ENCODE measurements at regions not wholly inside any gene's neighbourhood (a gene's known extent, or its start where the extent isn't known, plus 50 kb on each side); places are given as distances from the start of the nearest gene placed in this dataset.

DNA sequence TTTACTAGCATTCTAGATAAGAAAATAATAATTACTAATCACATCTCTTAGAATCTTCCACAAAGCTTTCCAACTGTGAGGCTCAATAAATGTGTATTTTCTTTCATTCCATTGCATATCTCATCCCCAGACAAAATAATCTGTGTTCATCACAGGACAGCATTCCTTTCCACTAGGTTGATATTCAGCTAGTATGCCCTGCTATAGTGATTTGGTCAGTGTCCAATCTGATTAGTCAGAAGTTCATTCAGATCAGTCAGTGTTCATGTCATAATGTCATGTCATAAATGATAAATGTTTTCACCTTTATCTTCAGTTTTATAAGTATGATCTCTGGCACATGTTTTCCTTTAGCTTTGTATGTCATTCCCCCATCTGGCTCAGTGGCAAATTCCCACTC is 611.4 kb downstream of the KCTD8 start:
- DNase-seq = no peak

DNA sequence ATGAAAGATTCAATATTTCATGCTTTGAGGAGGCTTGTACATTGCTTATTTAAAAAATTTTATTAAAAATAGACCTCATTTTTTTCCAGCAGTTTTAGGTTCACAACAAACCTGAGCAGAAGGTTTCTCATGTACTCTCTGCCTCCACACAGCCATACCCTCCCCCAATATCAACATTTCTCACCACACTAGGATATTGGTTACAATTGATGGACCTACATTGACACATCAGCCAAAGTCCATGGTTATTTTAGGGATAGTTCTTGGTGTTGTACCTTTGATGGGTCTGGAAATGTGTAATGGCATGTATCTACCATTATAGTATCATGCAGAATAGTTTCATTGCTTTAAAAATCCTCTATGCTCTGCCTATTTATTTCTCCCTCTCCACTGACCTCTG is 611.0 kb downstream of the KCTD8 start:
- no peak for DNase-seq

DNA sequence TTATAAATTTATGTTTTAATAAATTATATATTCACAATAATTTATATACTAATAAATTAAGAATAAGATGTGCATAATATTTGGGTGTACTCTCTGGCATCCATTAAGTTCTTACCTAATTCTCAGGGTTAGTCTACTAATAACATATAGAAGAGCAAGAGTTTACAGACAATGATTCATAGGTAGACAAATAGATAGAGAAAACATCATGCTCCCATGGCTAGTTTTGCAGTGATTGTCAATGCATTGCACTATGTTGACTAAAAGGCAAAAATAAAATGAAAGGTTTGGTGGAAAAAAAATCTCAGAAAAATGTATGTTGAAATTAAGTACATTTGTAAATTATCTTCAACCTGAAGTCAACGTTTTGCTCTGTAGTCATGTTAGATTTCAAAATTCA is 606.0 kb downstream of the KCTD8 start:
- DNase-seq = no peak

DNA sequence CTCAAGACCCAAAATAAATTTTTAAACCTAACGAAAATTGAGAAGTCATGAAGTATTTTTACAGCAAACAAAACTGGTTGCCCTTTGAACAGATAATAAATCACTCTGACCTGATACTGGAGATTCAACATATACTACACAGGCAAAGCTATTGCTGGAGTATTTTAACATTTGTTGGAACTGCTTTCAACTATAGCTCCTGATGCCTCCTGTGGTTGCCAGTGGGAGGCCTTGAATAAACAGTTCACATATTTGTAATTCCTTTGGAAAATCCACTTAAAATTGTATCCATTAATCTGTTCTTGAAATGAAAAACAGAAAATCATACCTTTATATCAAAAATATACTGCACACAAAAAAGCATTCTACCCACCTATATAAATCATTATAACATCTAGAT is 605.1 kb downstream of the KCTD8 start:
- DNase-seq = peak in 1 of 2 experiments; percentile 15

DNA sequence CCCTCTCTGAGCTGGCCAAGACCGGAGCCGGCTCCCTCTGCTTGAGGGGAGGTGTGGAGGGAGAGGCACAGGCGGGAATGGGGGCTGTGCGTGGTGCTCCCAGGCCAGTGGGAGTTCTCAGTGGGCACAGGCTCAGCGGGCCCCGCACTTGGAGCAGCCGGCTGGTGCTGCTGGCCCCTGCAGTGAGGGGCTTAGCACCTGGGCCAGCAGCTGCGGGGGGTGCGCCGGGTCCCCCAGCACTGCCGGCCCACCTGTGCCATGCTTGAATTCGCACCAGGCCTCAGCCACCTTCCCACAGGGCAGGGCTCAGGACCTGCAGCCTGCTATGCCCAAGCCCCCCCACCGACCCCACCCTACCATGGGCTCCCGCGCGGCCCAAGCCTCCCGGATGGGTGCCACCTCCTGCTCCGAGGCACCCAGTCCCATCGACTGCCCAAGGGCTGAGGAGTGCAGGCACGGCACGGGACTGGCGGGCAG is 602.5 kb downstream of the KCTD8 start:
- DNase-seq = no peak

DNA sequence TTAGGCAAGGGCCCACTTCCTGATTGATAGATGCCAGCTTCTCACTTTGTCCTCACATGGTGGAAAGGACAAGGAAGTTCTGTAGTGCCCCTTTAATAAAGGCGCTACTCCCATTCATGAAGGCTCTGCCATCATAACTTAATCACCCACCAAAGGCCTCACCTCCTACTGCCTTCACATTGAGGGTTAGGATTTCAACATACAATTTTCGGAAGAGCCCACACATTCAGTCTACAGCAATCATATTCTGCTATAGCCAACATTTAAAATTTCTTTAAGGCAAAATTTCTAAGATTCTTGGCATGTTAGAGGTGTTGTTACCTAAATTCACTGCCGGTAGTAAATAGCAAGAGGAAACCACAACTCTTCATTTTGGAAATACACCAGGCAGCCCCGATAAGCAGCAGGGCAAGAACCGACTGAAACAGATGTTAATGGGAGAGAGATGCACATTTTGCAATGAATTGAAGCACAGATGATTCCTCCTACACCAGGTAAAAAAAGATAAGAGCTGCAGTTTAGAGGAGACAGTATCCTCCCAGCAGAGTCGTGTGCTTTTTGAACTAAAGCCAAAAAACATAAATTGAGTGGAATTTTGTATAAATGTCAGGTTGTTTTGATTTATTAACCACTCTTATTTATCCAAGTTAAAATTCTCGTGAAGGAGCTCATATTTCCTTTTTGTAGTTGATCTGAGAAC is 594.9 kb downstream of the KCTD8 start:
- no peak for DNase-seq

DNA sequence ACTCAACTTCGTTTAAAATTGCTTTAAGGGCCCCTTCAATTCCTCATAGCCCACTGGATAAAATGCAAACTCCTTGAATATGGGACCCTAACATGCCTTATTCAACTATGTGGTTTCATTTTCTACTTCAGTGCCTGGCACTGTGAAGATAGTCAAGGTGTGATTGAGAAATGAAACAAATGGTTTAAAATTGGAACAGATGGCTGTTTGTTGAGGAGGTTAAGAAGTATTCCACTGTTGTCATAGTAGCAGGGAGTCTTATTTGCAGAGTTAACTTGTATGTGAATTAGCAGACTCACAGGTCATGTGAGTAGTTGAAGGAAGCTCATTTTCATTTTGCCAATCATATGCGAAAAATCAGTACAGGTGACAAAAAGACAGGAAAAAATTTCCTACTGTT is 593.3 kb downstream of the KCTD8 start:
- no peak for DNase-seq

DNA sequence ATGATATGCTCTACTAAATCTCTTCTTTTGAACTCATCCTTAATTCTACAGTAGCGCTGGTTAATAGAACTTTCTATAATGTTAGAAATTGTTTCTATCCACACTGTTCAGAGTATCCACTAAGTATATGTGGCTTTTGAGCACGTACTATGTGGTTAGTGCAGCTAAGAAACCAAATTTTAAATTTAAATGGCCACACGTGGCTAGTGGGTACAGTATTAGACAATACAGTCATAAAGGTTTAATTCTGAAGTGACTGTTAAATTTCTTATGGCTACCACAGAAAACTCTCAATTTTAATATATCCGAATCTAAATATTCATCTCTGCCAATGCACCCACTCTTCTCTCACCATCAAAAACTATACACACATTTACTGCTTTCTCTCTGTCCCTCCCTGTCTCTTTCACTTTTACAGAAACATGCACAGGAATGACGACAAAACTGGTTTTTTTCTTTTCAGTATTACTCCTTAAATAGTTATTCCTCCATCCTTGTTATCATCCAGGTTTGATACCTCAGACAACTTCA is 583.9 kb downstream of the KCTD8 start:
- DNase-seq = no peak

DNA sequence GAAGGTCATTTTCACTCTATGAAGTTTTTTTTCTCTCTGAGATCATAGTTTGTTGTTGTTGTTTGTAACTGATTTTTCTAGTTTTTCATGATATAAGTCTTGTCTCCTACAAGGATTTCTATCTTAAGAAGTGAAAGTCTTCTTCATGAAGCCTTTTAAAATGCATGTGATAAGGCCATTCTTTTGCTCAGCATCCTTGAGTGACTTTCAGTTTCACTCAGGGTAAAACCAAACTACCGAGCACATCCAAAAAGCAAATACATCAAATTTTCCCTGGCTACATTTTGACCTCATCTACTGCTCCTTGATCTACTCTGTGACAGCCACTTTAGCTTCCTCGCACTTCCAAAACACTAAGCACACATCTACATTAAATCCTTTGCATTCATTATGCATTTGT is 580.7 kb downstream of the KCTD8 start:
- DNase-seq = no peak

DNA sequence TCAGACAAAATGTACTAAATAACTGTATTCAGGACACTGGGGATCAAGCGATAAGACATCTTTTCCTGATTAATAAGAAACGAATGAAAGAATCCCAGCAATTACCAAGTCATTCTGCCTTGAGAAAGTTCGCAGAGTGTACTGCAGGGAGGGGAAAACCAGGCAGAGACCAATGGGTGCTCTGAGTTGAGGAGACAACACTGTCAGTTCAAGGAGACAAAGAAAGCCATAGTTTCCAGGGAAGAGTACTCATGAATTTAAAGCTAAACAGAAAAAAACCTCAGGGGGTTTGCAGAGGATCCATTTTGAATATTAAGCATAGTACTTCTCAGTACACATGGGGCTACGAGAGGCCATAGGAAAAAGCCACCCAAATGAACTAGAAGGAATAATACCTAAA is 573.0 kb downstream of the KCTD8 start:
- DNase-seq = no peak

DNA sequence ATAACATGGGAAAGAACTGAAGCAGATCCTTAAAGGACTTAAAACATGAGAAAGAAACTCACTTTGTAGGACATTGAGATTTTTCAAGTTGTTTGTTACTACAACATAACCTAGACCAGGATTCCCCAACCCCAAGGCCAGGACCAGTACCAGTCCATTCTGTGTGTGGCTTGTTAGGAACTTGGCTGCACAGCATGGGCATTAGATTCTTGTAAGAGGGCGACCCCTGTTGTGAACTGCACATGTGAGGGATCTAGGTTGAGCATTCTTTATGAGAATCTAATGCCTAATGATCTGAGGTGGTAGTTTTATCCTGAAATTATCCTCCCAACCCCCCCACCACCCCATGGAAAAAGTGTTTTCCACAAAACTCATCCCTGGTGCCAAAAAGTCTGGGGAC is 566.1 kb downstream of the KCTD8 start:
- no peak for DNase-seq

DNA sequence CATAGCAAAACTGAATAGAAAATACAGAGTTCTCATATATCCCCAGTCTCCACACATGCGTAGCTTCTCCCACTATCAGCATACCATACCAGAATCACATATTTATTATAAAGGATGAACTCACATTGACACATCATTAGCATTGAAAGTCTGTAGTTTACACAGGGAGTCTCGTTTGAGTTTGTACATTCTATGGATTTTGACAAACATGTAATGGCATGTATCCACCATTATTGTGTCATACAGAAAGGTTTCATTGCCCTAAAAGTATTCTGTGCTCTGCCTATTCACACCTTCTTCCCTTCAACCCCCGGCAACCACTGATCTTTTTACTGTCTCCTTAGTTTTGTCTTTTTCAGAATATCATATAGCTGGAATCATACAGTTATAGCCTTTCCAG is 562.4 kb downstream of the KCTD8 start:
- no peak for DNase-seq

DNA sequence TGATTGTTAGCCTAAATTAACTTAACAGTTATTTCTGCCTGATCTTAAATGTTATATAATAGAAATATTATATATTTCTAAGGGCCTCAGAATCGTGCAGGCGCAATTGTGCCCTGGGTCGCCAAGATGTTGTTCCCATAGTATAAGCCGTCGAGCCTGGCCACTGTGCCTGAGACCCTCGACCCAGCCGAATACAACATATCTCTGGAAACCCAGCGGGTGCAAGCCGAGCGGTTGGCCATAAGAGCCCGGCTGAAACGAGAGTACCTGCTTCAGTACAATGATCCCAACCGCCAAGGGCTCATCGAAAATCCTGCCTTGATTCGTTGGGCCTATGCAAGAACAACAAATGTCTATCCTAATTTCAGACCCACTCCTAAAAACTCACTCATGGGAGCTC is 549.8 kb downstream of the KCTD8 start:
- no peak for DNase-seq

DNA sequence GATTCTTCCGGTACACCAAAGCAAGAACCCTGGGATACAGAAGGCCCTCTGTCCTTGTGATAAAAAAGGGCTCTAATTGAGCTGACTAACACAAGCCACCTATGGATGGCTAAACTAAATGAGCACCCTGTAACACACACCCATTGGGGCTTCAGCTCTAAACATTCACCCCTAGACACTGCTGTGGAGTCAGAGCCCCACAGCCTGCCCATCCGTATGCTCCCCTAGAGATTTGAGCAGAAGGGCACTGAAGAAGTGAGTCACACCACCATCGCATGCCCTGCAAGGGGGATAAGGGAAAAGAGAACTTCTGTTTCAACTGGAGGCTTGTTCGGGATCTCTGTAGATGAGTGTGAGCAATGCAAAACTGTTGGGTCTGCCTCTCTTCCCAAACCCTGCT is 545.2 kb downstream of the KCTD8 start:
- DNase-seq = no peak

DNA sequence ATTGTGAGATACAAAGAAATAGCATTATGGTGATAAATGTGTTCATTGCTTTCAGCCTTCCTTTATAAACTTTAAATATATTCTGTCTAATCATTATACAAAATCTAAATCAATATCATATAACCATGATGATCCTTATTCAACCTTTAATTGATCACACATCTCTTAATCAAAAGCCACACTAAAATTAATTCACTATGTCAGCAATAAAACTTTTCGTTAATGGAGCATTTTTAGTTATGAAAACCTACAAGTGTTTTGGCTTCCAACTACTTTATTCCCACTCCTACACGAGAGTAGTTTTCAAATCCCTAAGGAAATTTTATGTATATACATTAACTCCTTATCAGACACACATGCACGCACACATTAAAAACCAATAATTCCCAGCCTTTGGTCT is 530.2 kb downstream of the KCTD8 start:
- DNase-seq = no peak

DNA sequence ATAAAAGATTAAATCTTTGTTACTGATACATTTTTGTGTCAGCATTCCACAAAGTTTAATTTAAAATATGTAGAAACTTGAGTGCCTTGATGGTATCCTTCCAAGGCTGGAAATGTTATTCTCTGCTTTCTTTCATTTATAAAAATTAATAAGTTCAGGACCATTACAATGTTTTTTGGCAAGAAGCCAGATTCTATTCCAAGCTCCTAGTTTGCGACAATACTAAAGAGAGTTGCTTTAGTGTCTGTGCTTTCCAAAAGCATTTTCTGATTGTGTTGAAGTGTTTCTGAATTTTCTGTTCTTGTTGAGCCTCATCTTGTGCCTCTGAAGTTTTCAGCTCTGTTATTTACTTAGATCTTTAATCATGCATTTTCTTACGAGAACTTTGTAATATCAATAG is 516.2 kb downstream of the KCTD8 start:
- DNase-seq = no peak

DNA sequence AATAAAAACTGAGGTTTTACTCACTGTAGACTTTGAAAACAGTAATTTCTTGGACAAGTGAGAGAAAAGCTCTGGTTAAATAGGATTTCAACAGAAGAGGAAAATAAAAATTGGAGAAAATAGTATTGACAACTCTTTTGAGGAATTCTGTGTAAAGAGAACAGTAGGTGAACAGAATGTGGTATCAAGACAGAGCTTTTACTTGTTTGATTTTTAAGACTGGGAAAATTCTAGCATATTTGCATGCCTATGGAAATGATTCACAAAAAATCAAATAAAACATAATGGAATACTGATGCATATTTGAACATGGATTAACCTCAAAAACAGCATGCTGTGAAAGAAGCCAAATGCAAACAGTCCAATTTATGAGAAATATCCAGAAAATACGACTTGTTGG is 504.6 kb downstream of the KCTD8 start:
- DNase-seq = no peak

DNA sequence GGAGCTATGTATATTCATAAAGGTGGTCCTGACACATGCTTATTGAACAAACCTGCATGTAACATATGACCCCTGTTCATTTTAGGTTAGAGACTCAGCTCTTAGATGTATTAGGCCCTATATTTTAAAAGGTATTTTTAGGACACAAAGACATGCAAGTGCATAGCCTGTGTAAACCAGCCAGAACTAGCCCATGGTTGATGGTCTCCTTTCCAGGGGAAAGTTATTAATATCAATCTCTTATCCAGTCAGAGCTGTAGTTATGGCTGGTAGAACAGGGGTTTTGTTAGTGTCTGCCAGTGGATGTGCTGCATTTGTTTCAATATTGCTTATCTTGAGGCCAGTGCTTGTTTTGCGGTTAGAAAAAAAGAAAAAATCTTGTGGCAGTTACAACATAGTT is 488.6 kb downstream of the KCTD8 start:
- no peak for DNase-seq

DNA sequence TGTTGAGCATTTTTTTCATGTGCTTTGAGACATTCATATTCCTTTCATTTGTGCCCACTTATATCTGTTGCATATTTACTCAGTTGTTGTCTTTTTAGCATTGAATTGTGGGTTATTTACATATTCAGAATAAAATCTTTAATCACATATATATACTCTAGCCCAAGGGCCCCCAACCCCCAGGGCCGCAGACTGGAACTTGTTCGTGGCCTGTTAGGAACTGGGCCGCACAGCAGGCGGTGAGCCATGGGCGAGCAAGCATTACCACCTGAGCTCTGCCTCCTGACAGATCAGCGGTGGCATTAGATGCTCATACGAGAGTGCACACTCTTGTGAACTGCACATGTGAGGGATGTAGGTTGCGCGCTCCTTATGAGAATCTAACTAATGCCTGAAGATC is 480.6 kb downstream of the KCTD8 start:
- DNase-seq = no peak

DNA sequence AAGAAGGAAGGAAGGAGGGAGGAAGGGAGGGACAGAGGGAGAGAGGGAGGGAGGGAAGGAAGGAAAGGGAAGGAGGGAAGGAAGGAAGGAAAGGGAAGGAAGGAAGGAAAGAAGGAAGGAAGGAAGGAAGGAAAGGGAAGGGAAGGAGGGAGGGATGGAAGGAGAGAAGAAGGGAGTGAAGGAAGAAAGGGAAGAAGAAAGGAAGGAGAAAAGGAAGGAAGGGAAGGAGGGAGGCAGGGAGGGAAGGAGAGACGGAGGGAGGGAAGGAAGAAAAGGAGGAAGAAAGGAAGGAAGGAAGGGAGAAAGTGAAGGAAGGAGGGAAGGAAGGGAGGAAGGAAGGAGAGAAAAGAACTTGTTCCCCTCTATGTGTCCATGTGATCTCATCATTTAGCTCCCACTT is 465.0 kb downstream of the KCTD8 start:
- no peak for DNase-seq

DNA sequence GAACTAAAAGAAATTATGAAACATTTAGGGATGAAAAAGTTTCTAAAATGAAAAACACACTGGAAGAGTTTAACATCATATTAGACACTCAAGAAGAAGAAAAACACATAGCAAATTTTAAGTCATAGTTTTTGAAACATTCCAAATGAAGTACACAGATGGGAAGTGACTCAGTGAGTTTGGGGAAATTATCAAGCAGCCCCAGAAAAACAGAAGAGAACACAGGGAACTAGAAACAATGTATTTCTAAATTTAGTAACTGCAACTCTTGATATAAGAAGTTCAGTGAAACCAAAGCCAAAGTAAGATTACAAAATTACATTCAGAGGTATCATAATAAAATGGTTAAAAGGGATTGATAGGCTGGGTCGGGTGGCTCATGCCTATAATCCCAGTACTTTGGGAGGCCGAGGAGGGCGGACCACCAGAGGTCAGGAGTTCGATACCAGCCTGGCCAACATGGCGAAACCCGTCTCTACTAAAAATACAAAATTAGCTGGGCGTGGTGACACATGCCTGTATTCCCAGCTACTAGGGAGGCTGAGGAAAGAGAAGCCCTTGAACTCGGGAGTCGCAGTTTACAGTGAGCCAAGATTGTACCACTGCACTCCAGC is 461.2 kb downstream of the KCTD8 start:
- no peak for DNase-seq

DNA sequence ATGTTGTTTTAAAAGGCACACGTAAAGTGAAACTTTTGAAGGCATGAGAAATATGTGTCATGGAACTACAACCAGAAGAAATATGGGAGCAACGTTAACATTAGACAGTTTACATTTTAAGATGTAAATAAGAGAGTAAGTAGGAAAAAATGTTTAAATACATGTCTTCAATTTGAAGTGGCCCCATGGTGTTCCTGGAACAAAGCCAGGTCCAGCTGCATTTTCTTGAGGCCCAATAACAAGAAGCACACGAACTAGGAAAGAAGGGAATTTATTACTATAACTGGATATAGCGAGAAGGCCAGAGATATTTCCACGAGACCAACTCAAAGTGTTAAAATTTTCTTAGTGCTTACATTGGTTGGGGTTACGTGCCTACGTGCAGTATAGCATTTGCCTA is 458.1 kb downstream of the KCTD8 start:
- no peak for DNase-seq

DNA sequence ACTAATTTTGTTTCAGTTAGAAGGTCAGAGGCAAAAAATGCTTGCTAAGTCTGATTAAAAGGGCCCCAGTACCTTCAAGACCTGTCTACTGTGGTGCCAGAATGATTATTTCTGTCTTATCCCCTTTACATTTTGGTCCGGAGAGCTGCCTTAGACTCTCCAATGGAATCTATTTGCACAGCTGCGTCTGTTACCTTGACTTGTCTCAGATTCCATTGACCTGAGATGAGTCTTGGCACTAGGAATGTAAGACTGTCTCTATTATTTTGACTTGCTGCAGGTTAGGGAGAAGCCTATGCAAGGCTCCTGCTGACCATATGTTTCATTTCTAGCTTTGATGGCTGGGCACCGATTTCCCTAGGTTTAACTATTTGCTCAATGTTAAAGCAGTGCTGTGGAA is 457.6 kb downstream of the KCTD8 start:
- DNase-seq = no peak

DNA sequence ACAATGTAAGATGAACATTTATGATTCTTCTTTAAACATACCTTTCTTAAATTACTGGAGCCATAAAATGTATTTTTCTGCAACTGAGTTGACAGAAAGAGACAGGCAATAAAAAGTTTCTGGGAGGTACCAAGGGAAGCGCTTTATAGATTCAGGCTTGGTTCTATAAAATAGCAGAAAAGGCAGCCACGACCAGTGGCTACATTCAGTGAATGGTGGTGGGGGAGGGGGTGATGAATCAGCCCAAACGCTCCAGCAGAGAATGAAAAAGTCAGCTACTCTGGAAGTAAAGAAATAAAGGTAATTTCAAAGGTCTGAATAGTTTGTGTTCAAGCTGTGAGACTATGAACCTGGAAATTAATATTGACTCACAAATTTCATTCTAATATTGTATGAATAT is 456.1 kb downstream of the KCTD8 start:
- no peak for DNase-seq

Measured in SW 1271 (cell line).